ENCODE measurements at regions not wholly inside any gene's neighbourhood (a gene's known extent, or its start where the extent isn't known, plus 50 kb on each side); places are given as distances from the start of the nearest gene placed in this dataset.

GRCh38 chr10:25851548-25851947, 82.5 kb upstream of the MYO3A start:
- DNase-seq (no peak), ATAC-seq (no peak)
- in situ Hi-C loops (cut with MboI; ENCODE audit: low sequenced_read_pairs in 4 of 4) = no loop called here
- H3K4me1 ChIP-seq = no peaks in the 10 kb centered on the region
- intact Hi-C loops (cut with DNase I; ENCODE audit: low total_unique reads) = no loop called here
- no peaks in the 10 kb centered on the region for H3K36me3 ChIP-seq
- H3K9me3 ChIP-seq = no peaks in the 10 kb centered on the region
- TF ChIP-seq CTCF (IDR thresholded peaks at IDR 0.05 in 4 of 5, conservative IDR thresholded peaks at IDR 0.05 in 1 of 5) = no peak
- no peak overlapping the region for H3K4me3 ChIP-seq
- no peak overlapping the region for H3K27ac ChIP-seq
- no peaks in the 10 kb centered on the region for H3K27me3 ChIP-seq

- no peak for ATAC-seq
- H3K4me3 ChIP-seq = no peak overlapping the region
- no peaks in the 10 kb centered on the region for H3K27me3 ChIP-seq
- TF ChIP-seq POLR2A (IDR thresholded peaks at IDR 0.05) (no peak), CTCF (IDR thresholded peaks at IDR 0.05 in 4 of 5, conservative IDR thresholded peaks at IDR 0.05 in 1 of 5) (no peak)
- intact Hi-C loops (cut with DNase I; ENCODE audit: low total_unique reads) (no loop called here), in situ Hi-C loops (cut with MboI; ENCODE audit: low sequenced_read_pairs in 4 of 4) (no loop called here)
- no peaks in the 10 kb centered on the region for H3K36me3 ChIP-seq
- no peaks in the 10 kb centered on the region for H3K4me1 ChIP-seq
- no peak overlapping the region for H3K27ac ChIP-seq
- H3K9me3 ChIP-seq = no peaks in the 10 kb centered on the region
- DNase-seq = no peak
Observed at GRCh38 chr10:25852364-25852941, 81.6 kb upstream of the MYO3A start.

- H3K36me3 ChIP-seq = no peaks in the 10 kb centered on the region
- DNase-seq = no peak
- H3K27me3 ChIP-seq = no peaks in the 10 kb centered on the region
- H3K4me3 ChIP-seq = no peak overlapping the region
- in situ Hi-C loops (cut with MboI; ENCODE audit: low sequenced_read_pairs in 4 of 4) = no loop called here
- ATAC-seq = no peak
- TF ChIP-seq POLR2A (IDR thresholded peaks at IDR 0.05) (no peak), CTCF (IDR thresholded peaks at IDR 0.05 in 4 of 5, conservative IDR thresholded peaks at IDR 0.05 in 1 of 5) (no peak)
- no peaks in the 10 kb centered on the region for H3K4me1 ChIP-seq
- intact Hi-C loops (cut with DNase I; ENCODE audit: low total_unique reads) = no loop called here
- no peak overlapping the region for H3K27ac ChIP-seq
- H3K9me3 ChIP-seq = no peaks in the 10 kb centered on the region
Observed at GRCh38 chr10:25858076-25858475, 76.0 kb upstream of the MYO3A start.

GRCh38 chr10:25865267-25865666, 68.8 kb upstream of the MYO3A start:
- Histone ChIP-seq H3K4me3 (no peak overlapping the region), H3K36me3 (no peaks in the 10 kb centered on the region), H3K27me3 (no peaks in the 10 kb centered on the region), H3K9me3 (no peaks in the 10 kb centered on the region), H3K4me1 (no peaks in the 10 kb centered on the region), H3K27ac (no peak overlapping the region)
- intact Hi-C loops (cut with DNase I; ENCODE audit: low total_unique reads) = no loop called here
- no peak for DNase-seq
- no peak for ATAC-seq
- in situ Hi-C loops (cut with MboI; ENCODE audit: low sequenced_read_pairs in 4 of 4) = no loop called here
- TF ChIP-seq CTCF (IDR thresholded peaks at IDR 0.05 in 4 of 5, conservative IDR thresholded peaks at IDR 0.05 in 1 of 5) = no peak
- TF ChIP-seq POLR2A (IDR thresholded peaks at IDR 0.05) = no peak

GRCh38 chr10:25867321-25867720, 66.7 kb upstream of the MYO3A start:
- no peak for TF ChIP-seq POLR2A (IDR thresholded peaks at IDR 0.05)
- TF ChIP-seq CTCF (IDR thresholded peaks at IDR 0.05 in 4 of 5, conservative IDR thresholded peaks at IDR 0.05 in 1 of 5) = no peak
- ATAC-seq = no peak
- H3K9me3 ChIP-seq = no peaks in the 10 kb centered on the region
- no peak overlapping the region for H3K4me3 ChIP-seq
- in situ Hi-C loops (cut with MboI; ENCODE audit: low sequenced_read_pairs in 4 of 4) (no loop called here), intact Hi-C loops (cut with DNase I; ENCODE audit: low total_unique reads) (no loop called here)
- H3K4me1 ChIP-seq = no peaks in the 10 kb centered on the region
- H3K27me3 ChIP-seq = no peaks in the 10 kb centered on the region
- H3K36me3 ChIP-seq = no peaks in the 10 kb centered on the region
- H3K27ac ChIP-seq = no peak overlapping the region
- DNase-seq = no peak
